H1 (cell line): ENCODE measurements at regions not wholly inside any gene's neighbourhood (a gene's known extent, or its start where the extent isn't known, plus 50 kb on each side); places are given as distances from the start of the nearest gene placed in this dataset.

Source experiments
- CTCF ChIA-PET: fragments of 300-600 bp; sonication (Branson Sonifier 250); formaldehyde crosslinking; loops from one replicate; lab custom pipeline; 2021; ENCODE audit not compliant: partially characterized antibody; lab: Charles Lee
- POLR2A ChIA-PET: fragments of 300-600 bp; sonication (Branson Sonifier 250); formaldehyde crosslinking; loops from one replicate; lab custom pipeline; 2021; ENCODE audit warnings: inconsistent platforms; ENCODE audit not compliant: partially characterized antibody; lab: Charles Lee
- DNase-seq, 2 experiments: peaks; one replicate each; pipeline versions ENCODE4 v3.0.0 to v3.0.0-alpha.2; 2010 to 2022; ENCODE audit warnings: low spot score in 2 of 2, low read depth in 1 of 2, mixed read lengths in 1 of 2
- FAIRE-seq: peaks from 2 replicates; lab custom pipeline; 2011; peaks lifted over from hg19 to GRCh38; lab: Jason Lieb, UNC
- H2AFZ ChIP-seq: 2 replicates; pipeline ENCODE4 v1.8.1; 2012; ENCODE audit warnings: low read length, inconsistent platforms
- H2AK5ac ChIP-seq: 2 replicates; pipeline ENCODE4 v1.6.1; 2013; ENCODE audit warnings: low read depth, low read length
- H2BK120ac ChIP-seq: replicated peaks from 2 replicates; pipeline ENCODE3; 2013; ENCODE audit warnings: low read depth, low read length, inconsistent platforms
- H2BK12ac ChIP-seq: 2 replicates; pipeline ENCODE4 v1.6.1; 2013; ENCODE audit warnings: low read depth, low read length
- H2BK15ac ChIP-seq: 2 replicates; pipeline ENCODE4 v1.6.1; 2013; ENCODE audit warnings: low read length
- H2BK20ac ChIP-seq: 2 replicates; pipeline ENCODE4 v1.6.1; 2013; ENCODE audit warnings: low read length
- H2BK5ac ChIP-seq: 2 replicates; pipeline ENCODE4 v1.6.1; 2013; ENCODE audit warnings: low read depth, low read length
- H3K14ac ChIP-seq: 2 replicates; pipeline ENCODE4 v1.6.1; 2013; ENCODE audit warnings: inconsistent platforms; ENCODE audit not compliant: insufficient read length
- H3K18ac ChIP-seq: 2 replicates; pipeline ENCODE4 v1.6.1; 2013; ENCODE audit warnings: low read length; ENCODE audit errors: extremely low read depth
- H3K23ac ChIP-seq: 2 replicates; pipeline ENCODE4 v1.6.1; 2013; ENCODE audit warnings: inconsistent platforms; ENCODE audit not compliant: insufficient read length
- H3K23me2 ChIP-seq: 2 replicates; pipeline ENCODE4 v1.6.1; 2013; ENCODE audit warnings: low read depth, low read length
- H3K27ac ChIP-seq: 2 replicates; pipeline ENCODE4 v1.6.1; 2011; ENCODE audit warnings: low read depth, low read length, inconsistent platforms
- H3K27me3 ChIP-seq, 4 experiments: replicated peaks in 1 of 4; 1 replicate in 1 of 4; 2 replicates in 3 of 4; pipeline versions ENCODE4 v1.6.1 to v1.8.1; 2011 to 2013; ENCODE audit warnings: low read length in 3 of 4, mild to moderate bottlenecking in 3 of 4, inconsistent platforms in 2 of 4, mixed read lengths in 2 of 4, moderate library complexity in 1 of 4; ENCODE audit not compliant: control insufficient read depth in 3 of 4, insufficient read depth in 3 of 4; ENCODE audit errors: extremely low read depth in 1 of 4
- H3K36me3 ChIP-seq, 4 experiments: 2 replicates each; pipeline versions ENCODE4 v1.6.1 to v1.8.1; 2011 to 2013; ENCODE audit warnings: mild to moderate bottlenecking in 4 of 4, low read length in 3 of 4, moderate library complexity in 2 of 4, control low read depth in 1 of 4, inconsistent platforms in 1 of 4; ENCODE audit not compliant: insufficient read depth in 4 of 4, control insufficient read depth in 2 of 4
- H3K4ac ChIP-seq: replicated peaks from 2 replicates; pipeline ENCODE3; 2013; ENCODE audit warnings: low read length, low read depth, mixed read lengths, inconsistent platforms; ENCODE audit not compliant: insufficient read length
- H3K4me1 ChIP-seq, 4 experiments: replicated peaks in 1 of 4; 1 replicate in 1 of 4; 2 replicates in 3 of 4; pipeline versions ENCODE4 v1.6.1 to v1.8.1; 2011 to 2013; ENCODE audit warnings: low read length in 3 of 4, inconsistent platforms in 2 of 4, mixed read lengths in 1 of 4; ENCODE audit not compliant: insufficient read depth in 4 of 4, control insufficient read depth in 3 of 4
- H3K4me2 ChIP-seq, 2 experiments: 2 replicates each; pipeline versions ENCODE4 v1.6.1 to v1.8.1; 2011 to 2013; ENCODE audit warnings: low read depth in 2 of 2, low read length in 2 of 2, control low read depth in 1 of 2, inconsistent platforms in 1 of 2, mild to moderate bottlenecking in 1 of 2; ENCODE audit not compliant: insufficient read depth in 1 of 2
- H3K4me3 ChIP-seq, 4 experiments: fragments of 200-600, 300-600 bp in 1 of 4; sonication (generic), shearing (Covaris generic), sonication (Bioruptor Twin) in 1 of 4; 2 replicates each; pipeline versions ENCODE4 v1.5.1 to v1.8.1; 2011 to 2016; ENCODE audit warnings: low read length in 4 of 4, low read depth in 3 of 4, control low read depth in 2 of 4, inconsistent platforms in 2 of 4, mild to moderate bottlenecking in 2 of 4, mixed read lengths in 1 of 4, moderate library complexity in 1 of 4; ENCODE audit not compliant: insufficient read depth in 2 of 4; ENCODE audit errors: extremely low read depth in 1 of 4
- H3K56ac ChIP-seq: replicated peaks from 2 replicates; pipeline ENCODE3; 2013; ENCODE audit warnings: low read depth, mild to moderate bottlenecking, mixed read lengths, low read length, inconsistent platforms; ENCODE audit not compliant: insufficient read length
- H3K79me1 ChIP-seq: 2 replicates; pipeline ENCODE4 v1.6.1; 2013; ENCODE audit warnings: low read depth, low read length, control low read depth
- H3K79me2 ChIP-seq, 2 experiments: 2 replicates each; pipeline versions ENCODE4 v1.6.1 to v1.8.1; 2012 to 2013; ENCODE audit warnings: low read length in 2 of 2, mild to moderate bottlenecking in 2 of 2, inconsistent platforms in 1 of 2; ENCODE audit not compliant: insufficient read depth in 2 of 2, control insufficient read depth in 1 of 2
- H3K9ac ChIP-seq, 4 experiments: replicated peaks in 1 of 4; 1 replicate in 1 of 4; 2 replicates in 3 of 4; pipeline versions ENCODE4 v1.6.1 to v1.8.1; 2011 to 2013; ENCODE audit warnings: low read depth in 3 of 4, low read length in 3 of 4, control low read depth in 2 of 4, mild to moderate bottlenecking in 2 of 4, moderate library complexity in 2 of 4, inconsistent platforms in 1 of 4; ENCODE audit errors: extremely low read depth in 1 of 4
- H3K9me3 ChIP-seq, 2 experiments: 2 replicates each; pipeline versions ENCODE4 v1.6.1 to v1.8.1; 2012 to 2013; ENCODE audit warnings: mild to moderate bottlenecking in 2 of 2, moderate library complexity in 2 of 2, control low read depth in 1 of 2, inconsistent platforms in 1 of 2, low read depth in 1 of 2, low read length in 1 of 2, mixed read lengths in 1 of 2; ENCODE audit not compliant: insufficient read depth in 2 of 2
- H4K20me1 ChIP-seq, 2 experiments: replicated peaks in 1 of 2; 2 replicates each; pipeline versions ENCODE3 to v1.8.1; 2011 to 2013; ENCODE audit warnings: inconsistent platforms in 2 of 2, low read length in 2 of 2, mild to moderate bottlenecking in 1 of 2; ENCODE audit not compliant: insufficient read depth in 2 of 2, control insufficient read depth in 1 of 2
- H4K5ac ChIP-seq: 2 replicates; pipeline ENCODE4 v1.6.1; 2013; ENCODE audit warnings: low read length, low read depth, mixed read lengths, inconsistent platforms; ENCODE audit not compliant: insufficient read length
- H4K8ac ChIP-seq: 2 replicates; pipeline ENCODE4 v1.8.0; 2013; ENCODE audit warnings: mild to moderate bottlenecking, moderate library complexity, low read length, inconsistent platforms; ENCODE audit not compliant: insufficient read depth; ENCODE audit errors: extremely low read depth
- H4K91ac ChIP-seq: replicated peaks from 2 replicates; pipeline ENCODE3; 2013; ENCODE audit warnings: low read length, mixed read lengths, inconsistent platforms; ENCODE audit not compliant: insufficient read length
- ATF2 ChIP-seq: IDR thresholded peaks from 2 replicates; pipeline ENCODE4 v1.6.1; 2012; ENCODE audit warnings: low read length, inconsistent platforms
- BCL11A ChIP-seq, 2 experiments: IDR thresholded peaks; one replicate each; pipeline ENCODE4 v1.6.1; 2011; ENCODE audit warnings: low read depth in 2 of 2, low read length in 2 of 2, mild to moderate bottlenecking in 2 of 2
- E2F6 ChIP-seq: IDR thresholded peaks from 2 replicates; pipeline ENCODE4 v1.6.1; 2012; ENCODE audit warnings: inconsistent platforms
- EP300 ChIP-seq, 2 experiments: IDR thresholded peaks; 1 replicate in 1 of 2; 2 replicates in 1 of 2; pipeline ENCODE4 v1.6.1; 2011 to 2012; ENCODE audit warnings: low read depth in 2 of 2, low read length in 2 of 2, mild to moderate bottlenecking in 2 of 2, borderline replicate concordance in 1 of 2, inconsistent platforms in 1 of 2, moderate library complexity in 1 of 2
- JUN ChIP-seq: IDR thresholded peaks from 2 replicates; pipeline ENCODE4 v1.6.1; 2011; ENCODE audit warnings: low read depth, mild to moderate bottlenecking, improper control_type of control experiment, low read length
- RFX5 ChIP-seq: IDR thresholded peaks from 2 replicates; pipeline ENCODE4 v1.6.1; 2011; ENCODE audit warnings: low read depth, low read length, improper control_type of control experiment, borderline replicate concordance
- SIRT6 ChIP-seq: IDR thresholded peaks from one replicate; pipeline ENCODE4 v1.7.1; 2012; ENCODE audit warnings: low read length, inconsistent platforms
- SUZ12 ChIP-seq: fragments of 200-600 bp; sonication (generic); IDR thresholded peaks from 2 replicates; pipeline ENCODE4 v1.6.1; 2012; ENCODE audit warnings: mild to moderate bottlenecking, inconsistent platforms, low read length, moderate library complexity, mixed read lengths
- WGBS, 2 experiments: shearing (Covaris generic) in 1 of 2; methylation state at CpG; one replicate each; pipeline versions ENCODE4 v1.1.6 to v1.1.7; 2013 to 2015; ENCODE audit warnings: low lambda C conversion rate in 2 of 2, mixed read lengths in 2 of 2, inconsistent platforms in 1 of 2, low coverage in 1 of 2, missing lambda C conversion rate in 1 of 2; ENCODE audit not compliant: insufficient replicate concordance in 2 of 2, insufficient coverage in 1 of 2, insufficient read length in 1 of 2; ENCODE audit errors: extremely low coverage in 1 of 2, missing lambda C conversion rate in 1 of 2; 5-methylcytosine and 5-hydroxymethylcytosine counted together

GRCh38 chr10:42990016-42990720 lies 86.7 kb upstream of the RET start:
- no peak overlapping the region for H3K56ac ChIP-seq
- H4K8ac ChIP-seq, result no peak overlapping the region
- no peaks in the 10 kb centered on the region for H3K36me3 ChIP-seq
- no peak overlapping the region for H2BK20ac ChIP-seq
- H3K4ac ChIP-seq, result no peak overlapping the region
- ChIA-PET CTCF (interaction anchor here (0.5 to 2.0 kb wide), 2 partner anchors 8 to 171 kb away, joined by 3 to 5 read pairs; no protein-coding TSS in a partner anchor), POLR2A (no interaction called here)
- WGBS, 2 experiments, result 96% methylated on average over 15 of the region's 18 CpGs; no CpG with 5 or more reads in 1 of the 2 experiments
- TF ChIP-seq BCL11A (IDR thresholded peaks at IDR 0.05; ENCODE audit: low read depth in 2 of 2, low read length in 2 of 2), result no peak
- TF ChIP-seq EP300 (IDR thresholded peaks at IDR 0.05; ENCODE audit: borderline replicate concordance in 1 of 2, low read depth in 2 of 2, low read length in 2 of 2), result no peak
- TF ChIP-seq E2F6, result no peak
- TF ChIP-seq JUN, result no peak
- TF ChIP-seq RFX5, result no peak
- TF ChIP-seq SIRT6, result no peak
- TF ChIP-seq ATF2, result no peak
- no peak for TF ChIP-seq SUZ12
- no peaks in the 10 kb centered on the region for H3K4me1 ChIP-seq
- no peak overlapping the region for H2BK15ac ChIP-seq
- H4K20me1 ChIP-seq, result no peaks in the 10 kb centered on the region
- no peaks in the 10 kb centered on the region for H3K23me2 ChIP-seq
- no peak overlapping the region for H2BK12ac ChIP-seq
- no peak overlapping the region for H3K14ac ChIP-seq
- FAIRE-seq (no peak), DNase-seq (peak in 1 of 2 experiments; percentile 41)
- no peak overlapping the region for H2AFZ ChIP-seq
- no peaks in the 10 kb centered on the region for H3K27me3 ChIP-seq
- no peak overlapping the region for H3K4me3 ChIP-seq
- no peaks in the 10 kb centered on the region for H3K79me1 ChIP-seq
- H2AK5ac ChIP-seq, result no peak overlapping the region
- H3K27ac ChIP-seq, result no peak overlapping the region
- no peak overlapping the region for H4K91ac ChIP-seq
- no peak overlapping the region for H4K5ac ChIP-seq
- H2BK120ac ChIP-seq, result no peak overlapping the region
- no peak overlapping the region for H3K4me2 ChIP-seq
- H3K9ac ChIP-seq, result no peak overlapping the region
- H3K18ac ChIP-seq, result no peak overlapping the region
- H3K23ac ChIP-seq, result no peak overlapping the region
- H3K9me3 ChIP-seq, result no peaks in the 10 kb centered on the region
- no peak overlapping the region for H2BK5ac ChIP-seq
- H3K79me2 ChIP-seq, result no peaks in the 10 kb centered on the region
